ENCODE measurements at regions not wholly inside any gene's neighbourhood (a gene's known extent, or its start where the extent isn't known, plus 50 kb on each side); places are given as distances from the start of the nearest gene placed in this dataset.

DNA sequence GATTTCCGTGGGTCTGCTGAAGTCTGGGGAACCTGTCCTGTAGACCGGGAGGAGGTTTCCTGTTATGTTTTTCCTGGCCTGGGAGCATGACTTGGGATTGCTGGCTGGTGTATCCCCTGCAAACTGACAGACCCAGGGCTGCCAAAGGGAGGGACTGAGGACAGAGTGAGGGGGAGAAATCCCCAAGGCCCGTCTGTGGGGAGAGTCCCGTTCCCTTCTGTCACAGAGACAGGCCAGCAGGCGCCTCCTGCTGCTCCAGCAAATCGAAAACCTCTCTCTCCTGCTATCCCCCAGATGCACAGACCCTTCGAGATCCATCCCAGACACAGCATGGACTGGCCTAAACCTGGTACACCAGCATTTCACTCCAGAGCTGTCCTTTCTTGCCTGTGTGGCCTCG is 56.2 kb upstream of the ALDH1B1 start:
- TF ChIP-seq, protein P1, sequence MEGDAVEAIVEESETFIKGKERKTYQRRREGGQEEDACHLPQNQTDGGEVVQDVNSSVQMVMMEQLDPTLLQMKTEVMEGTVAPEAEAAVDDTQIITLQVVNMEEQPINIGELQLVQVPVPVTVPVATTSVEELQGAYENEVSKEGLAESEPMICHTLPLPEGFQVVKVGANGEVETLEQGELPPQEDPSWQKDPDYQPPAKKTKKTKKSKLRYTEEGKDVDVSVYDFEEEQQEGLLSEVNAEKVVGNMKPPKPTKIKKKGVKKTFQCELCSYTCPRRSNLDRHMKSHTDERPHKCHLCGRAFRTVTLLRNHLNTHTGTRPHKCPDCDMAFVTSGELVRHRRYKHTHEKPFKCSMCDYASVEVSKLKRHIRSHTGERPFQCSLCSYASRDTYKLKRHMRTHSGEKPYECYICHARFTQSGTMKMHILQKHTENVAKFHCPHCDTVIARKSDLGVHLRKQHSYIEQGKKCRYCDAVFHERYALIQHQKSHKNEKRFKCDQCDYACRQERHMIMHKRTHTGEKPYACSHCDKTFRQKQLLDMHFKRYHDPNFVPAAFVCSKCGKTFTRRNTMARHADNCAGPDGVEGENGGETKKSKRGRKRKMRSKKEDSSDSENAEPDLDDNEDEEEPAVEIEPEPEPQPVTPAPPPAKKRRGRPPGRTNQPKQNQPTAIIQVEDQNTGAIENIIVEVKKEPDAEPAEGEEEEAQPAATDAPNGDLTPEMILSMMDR (IDR thresholded peaks at IDR 0.05): no peak
- TF ChIP-seq, protein P2, sequence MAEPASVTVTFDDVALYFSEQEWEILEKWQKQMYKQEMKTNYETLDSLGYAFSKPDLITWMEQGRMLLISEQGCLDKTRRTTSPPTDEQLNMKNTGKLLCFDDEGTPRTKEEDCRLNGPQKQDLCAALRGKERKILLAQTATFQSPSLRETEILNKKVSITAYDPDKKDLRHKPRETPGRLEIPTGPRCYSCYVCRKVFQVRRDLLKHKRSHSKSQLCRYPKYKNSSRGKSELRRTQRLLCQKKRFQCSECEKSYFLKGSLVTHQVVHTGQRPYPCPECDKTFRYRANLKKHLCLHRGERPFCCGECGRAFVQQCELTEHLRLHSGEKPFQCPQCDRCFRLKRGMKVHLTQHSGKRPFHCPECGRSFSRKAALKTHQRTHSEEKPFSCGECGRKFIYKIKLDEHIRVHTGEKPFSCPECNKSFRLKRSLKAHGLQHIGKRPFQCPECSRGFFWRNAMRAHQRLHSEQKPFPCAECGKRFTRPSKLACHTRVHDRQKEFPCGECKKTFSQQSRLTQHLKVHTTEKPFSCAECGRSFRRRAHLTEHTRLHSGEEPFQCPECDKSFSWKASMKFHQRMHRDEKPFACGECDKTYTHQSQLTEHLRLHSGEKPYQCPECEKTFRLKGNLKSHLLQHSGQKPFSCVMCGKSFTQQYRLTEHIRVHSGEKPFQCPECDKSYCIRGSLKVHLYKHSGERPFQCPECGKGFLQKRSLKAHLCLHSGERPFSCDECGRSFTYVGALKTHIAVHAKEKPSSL (CRISPR knock-in tag; conservative IDR thresholded peaks at IDR 0.05): no peak

Data from WTC11 (cell line).